DMS79 treated with DMSO at 0.1 percent for 48 hours (cell line): ENCODE measurements at regions not wholly inside any gene's neighbourhood (a gene's known extent, or its start where the extent isn't known, plus 50 kb on each side); places are given as distances from the start of the nearest gene placed in this dataset.
A peak's percentile ranks its signal among the peaks of the same experiment; 100 is the strongest.

Experiments used
- DNase-seq: peaks from one replicate; lab custom pipeline; 2025; lab: John Stamatoyannopoulos, UW

DNA sequence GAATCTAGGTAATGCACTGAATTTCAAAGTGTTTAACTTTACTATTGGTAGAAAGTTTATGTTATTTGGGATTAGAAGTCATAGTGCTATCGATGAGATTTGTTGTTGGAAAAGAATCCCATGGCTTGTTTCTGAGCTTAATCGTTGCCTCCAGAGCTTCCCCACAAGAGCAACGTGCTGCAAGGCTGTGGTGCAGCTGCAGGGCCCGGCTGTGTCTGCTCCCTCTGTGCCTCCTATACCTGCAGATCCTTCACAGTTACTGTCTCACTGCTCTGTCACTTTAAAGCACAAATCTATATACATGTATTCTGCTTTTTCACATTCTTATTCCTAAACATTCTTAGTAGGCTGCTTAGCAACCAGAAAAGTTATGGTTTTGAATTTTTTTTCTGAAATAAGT is 826.6 kb upstream of the COBL start:
- DNase-seq: no peak

DNA sequence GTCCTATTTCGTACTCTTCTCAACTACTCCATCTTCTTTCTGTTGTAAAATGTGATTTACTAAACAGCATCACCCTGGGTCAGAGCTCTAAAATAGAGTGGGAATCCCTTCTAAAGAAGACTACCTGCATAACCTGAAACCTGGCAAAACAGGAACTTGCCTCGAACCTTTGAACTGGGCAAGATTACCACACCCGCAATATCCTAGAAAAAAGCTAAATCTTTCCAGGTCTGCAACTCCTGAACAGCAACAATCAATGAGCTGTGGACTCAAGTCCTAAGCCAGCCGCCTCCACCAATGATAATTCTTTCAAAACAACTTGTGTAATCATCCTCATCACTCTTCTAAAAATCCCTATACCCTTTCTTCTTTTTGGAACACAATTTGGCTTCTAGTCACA is 824.2 kb upstream of the COBL start:
- no peak for DNase-seq

DNA sequence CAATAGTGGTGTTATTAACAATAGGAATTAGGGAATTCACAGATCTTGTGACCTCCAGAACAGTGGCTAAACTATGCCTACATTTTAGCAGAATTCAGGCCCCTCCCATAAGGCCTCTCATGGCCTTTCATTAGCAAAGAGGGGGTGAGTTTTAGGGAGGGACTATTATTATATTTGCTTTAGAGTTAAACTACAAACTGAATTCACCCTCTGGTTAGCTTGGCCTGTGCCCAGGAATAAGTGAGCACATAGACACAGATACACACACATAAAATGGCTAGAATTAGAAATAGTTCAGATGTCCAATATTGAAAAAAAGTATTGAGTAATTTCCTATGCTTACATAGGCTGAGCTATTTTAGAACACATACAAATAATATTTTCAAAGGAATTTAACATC is 818.8 kb upstream of the COBL start:
- no peak for DNase-seq

DNA sequence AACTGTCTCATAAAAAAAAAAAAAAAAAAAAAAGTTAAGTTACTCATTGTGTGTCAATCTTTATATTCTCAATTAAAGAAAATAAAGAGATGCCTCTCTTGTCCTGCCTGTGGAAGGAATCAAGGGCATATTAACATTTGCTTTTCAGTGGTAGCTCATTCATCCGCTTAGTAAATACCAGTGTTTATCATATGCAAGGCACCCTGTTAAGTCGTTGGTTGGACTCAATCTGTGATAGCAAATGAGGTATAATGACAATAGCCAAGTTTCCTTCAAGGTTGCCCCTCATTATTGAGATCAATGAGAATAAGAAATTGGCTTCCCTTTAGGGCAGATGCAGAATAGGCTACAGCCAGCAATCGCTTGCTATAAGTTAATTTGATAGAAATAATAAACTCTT is 812.7 kb upstream of the COBL start:
- no peak for DNase-seq

DNA sequence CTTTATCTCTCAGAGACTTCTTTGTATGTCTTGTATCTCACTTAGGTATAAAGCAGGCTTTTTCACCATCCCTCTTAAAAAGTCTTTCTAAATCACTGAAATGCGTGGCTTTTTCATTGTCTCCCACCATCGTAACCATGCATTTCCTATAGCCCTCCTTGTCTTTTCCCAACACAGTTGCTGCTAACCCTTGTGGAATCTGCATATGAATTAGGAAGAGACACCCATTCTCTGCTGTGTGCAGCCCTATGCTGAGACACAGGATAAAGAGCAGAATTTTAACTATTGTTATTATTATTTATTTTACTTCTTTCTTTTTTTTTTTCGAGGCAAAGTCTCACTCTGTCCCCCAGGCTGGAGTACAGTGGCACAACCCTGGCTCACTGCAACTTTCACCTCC is 804.3 kb upstream of the COBL start:
- no peak for DNase-seq

DNA sequence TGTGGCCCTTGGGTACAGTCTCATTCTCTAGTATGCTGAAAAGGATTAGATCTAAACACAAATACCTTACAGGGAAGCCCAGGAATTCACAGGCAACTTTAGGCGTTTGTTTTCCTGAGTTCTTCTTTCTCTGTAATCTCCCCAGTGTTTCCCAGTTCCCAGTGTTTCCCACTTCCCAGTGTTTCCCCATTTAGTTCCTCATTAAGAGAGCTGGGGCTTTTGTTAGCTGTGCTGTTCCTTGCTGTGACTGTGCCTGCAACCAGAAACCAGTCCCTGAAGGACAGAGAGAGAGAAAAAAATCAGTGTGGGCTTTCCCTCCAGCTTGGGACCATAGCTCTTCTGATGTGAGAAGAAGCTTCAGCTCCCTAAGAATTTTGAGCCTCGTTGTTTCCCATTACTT is 802.9 kb upstream of the COBL start:
- DNase-seq: no peak

DNA sequence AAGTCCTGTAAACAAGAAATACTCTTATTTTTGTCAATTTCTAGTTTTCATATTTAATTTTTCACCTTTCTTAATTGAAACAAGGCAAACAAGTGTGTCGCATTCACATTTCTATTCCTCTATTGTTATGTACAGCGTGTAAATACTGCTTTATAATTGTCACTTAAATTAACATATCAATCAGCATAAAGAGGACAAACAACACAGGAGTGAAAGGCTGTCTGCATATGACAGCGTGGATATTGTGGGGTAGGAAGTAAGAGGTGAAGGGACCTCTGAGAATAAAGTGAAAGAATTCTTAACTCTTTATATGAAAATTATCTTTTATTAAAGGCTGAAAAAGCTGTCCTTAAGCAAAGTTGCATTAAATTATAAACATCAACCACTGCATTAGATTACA is 797.9 kb upstream of the COBL start:
- DNase-seq: no peak

DNA sequence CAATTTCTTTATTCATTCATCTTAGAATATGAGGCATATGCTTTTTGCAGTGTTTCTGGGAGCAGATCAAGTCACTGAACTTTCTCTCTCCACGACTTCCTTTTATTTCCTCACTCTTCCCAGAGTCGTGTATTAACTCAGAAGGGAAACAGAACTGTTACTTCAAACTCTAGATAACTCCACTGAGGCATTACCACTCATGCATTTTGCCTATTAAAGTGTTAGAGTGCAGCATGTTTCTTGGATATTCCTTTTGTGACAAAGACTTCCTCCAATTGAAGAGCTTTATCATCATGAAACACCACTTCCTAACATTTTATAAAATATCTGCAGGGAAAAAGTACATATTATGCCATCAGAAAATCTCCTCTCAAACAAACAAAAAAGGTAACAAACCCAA is 797.4 kb upstream of the COBL start:
- DNase-seq: no peak

DNA sequence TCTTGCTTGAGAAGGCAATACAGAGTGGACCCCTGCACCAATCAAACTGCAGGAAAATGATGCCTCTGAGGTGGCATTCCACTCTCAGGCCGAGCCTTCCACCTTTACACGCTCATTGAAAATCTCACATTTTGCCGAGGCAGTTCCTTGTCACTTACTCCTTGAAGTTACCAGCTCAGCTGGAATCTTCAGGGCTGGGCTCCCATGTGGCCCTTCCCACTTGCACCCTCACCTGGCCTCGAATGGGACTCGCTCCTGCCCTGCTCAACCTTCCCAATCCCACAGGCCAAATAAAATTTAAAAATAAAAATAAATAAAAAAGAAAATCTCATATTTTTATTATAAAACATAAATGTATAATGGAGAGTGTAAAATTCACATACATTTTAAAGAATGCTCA is 790.7 kb upstream of the COBL start:
- no peak for DNase-seq

DNA sequence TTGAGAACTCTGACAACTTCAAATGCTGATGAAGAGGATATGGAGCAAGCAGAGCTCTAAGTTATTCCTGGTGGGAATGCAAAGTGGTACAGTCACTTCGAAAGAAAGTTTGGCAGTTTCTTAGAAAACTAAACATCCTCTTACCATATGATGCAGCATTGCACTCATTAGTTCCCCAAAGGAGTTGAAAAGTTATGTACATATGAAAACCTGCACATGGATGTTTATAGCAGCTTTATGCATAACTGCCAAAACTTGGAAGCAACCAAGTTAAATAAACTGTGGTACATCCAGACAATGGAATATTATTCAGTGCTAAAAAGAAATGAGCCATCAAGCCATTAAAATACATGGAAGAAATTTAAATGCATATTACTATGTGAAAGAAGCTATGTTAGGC is 779.3 kb upstream of the COBL start:
- DNase-seq: no peak

DNA sequence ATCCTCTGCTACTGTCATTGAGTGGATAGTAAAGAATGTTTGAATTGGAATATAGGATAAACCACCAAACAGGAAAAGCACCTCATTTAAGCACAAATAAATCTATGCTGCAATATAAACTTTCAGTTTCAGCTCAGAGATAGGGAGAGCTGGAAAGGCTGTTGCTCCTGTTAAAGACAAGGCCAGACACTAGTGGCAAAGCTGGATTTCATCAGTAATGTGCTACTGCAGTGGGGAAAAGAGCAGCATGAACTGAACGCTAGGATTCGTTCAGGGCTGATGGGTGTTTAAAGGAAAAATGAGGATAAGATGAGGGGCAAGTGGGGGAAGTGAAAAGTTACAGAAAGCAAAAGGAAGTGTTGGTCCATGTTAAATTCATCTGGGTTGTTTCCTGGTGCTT is 775.4 kb upstream of the COBL start:
- no peak for DNase-seq

DNA sequence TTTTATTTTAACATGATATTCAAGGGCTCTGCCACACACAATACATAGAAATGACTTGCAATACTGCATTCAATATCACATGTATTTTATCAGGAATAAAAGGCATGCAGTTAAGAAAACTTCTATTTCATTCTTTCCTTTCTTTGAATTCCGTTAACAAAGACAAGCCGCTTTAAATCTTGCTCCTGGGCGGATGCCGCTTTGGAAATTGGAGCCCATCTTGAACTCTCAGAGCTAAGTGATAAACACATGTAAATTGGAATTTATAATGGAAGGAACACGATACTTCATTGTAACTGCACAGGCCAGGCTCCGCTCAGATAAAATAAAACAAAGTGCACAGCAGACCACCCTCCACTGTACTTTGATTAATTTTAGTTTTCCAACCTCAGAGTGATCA is 774.5 kb upstream of the COBL start:
- DNase-seq: no peak

DNA sequence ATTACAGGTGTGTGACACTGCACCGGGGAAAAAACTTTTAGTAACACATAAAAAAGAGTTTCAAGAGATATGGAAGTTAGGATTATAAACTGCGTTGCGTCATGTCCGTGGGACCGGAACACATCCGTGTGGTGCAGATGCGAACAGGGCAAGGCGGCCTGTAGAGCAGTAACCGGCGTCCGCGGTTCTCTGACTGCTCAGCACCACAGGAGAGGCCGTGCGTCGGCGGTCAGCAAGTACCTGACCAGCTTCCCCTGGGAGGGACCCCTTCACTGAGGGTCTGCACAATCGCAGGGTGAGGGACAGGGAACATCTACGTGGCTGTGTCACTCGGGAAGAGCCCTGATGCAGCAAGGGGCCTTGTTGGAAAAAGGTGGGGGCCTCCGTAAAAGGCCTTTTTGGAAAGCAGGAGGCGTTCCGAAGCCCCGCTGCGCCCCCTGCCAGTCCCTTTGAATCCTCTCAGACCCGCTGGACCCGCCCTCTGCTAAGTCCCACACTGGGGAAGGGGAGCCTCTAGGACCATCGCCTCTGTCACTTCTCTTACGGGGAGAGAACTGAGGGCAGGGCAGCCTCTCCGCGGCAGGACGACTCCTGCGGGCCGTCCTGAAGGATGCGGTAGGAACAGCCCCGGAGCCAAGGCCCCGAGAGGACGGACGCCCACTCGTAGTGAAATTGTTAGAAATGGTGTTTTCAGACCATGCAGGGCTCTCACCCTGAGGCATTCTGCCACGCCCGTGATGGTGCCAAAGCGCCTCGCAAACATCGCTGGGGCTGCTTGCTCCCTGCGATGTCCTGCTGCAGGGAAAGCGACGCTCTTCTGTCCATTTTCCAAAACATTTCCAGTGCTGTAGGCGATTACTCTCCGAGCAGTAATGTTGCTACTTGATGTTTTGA is 771.6 kb upstream of the COBL start:
- DNase-seq: no peak

DNA sequence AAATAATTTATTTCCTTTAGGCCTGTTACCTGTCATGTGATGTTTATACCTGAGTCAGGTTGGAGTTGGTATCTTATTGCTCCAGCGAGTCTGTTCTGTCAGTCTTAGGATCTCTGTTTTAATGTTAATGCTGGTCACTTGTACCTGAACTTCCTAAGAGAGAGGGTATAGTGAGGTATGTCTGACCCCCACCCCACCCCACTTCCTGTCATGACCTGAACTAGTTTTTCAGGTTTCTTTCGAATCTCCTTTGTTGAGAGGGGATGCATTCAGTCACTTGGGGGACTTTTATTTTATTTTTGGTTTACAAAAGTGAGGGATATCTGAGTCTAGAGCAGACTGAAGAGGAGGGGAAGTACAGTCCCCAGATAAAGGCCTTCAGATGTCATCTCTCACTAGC is 769.0 kb upstream of the COBL start:
- DNase-seq: no peak

DNA sequence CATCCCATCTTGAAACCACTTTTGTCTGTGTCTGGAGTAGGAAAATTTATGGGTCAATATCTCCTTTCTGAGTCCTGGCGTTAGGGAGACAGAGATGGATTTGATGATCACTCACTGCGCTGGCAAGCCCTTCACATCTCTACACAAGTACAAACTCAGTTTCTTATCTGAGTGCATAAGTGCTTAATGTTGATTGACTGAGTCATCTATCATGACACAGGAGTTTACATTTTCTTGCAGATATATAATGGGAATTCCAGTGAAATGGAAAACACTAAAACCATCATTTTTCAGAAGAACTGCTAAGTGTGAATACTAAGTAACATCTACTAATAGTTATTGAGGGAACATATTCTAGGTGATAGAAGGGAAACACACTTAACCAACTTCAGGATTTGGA is 763.9 kb upstream of the COBL start:
- DNase-seq: no peak

DNA sequence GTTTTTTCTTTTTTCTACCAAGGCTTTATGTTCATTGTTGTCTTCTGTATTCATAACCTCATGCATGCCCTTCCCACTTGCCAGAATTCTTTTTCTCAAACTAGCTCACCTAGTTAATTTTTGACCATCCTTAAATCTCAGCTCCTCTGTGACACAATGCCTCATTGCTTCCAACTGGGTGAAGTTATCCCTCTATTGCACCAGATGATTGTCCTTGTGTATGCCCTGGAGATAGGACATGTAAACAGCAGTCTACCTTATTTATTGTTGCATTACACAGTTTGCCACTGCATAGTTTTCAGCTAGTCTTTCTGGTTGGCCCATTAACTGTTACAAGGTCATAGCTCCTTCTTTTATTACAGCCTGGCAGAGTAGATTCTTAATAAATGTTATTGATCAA is 763.1 kb upstream of the COBL start:
- DNase-seq: no peak

DNA sequence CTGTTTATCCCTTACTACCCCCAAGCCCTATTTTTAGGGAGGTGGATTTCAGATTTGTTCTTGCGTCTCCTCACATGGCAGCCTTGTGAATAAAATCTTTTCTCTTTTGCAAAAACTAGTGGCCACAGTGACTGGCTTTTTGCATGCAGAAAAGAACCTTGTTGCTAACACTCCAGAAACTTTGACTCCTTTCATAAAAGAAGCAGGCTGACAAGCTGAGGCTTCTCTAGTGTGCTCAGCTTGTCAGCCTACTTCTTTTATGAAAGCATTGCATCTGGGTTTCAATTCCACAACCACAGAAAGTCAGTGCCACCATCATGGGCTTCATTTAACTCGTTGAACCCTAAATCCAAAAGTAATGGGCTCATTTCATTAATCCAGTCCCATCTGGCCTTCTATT is 761.0 kb upstream of the COBL start:
- no peak for DNase-seq

DNA sequence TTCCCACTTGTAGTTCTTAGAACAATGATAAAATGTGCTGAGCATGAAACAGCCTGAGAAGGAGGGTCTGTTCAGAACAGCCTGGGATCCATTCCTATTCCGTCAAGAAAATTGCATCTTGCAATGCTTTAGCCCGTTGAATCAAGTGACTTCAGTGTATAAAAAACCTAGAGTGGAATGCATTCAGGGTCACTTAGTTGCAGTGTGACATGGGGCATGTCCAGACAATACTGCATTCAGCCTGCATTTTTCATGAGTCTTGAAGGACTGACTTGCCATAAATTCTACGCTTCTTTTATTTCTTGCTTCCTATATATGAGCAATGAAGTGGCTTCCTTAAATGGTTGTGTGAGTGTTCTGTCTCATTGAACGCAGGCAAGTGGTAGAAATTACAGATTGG is 758.3 kb upstream of the COBL start:
- DNase-seq: peak; percentile 4

DNA sequence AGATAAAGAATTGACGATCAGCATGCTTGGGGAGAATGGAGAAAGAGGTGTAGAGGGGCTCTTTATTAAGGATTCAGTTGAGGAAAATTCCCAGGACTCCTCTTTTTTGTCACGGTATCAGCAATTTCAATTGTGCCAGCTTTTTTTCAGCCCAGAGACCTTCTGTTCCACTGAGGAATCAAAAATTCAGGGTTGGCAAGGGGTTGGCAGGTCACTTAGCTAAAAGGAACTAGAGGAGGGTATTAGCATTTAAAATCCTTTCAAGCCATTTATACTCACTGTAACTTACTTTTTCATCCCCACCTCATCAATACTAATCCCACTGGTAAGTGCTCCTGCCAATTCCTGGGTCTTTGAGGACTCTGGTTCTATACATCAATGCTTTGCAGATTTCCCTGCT is 757.5 kb upstream of the COBL start:
- no peak for DNase-seq

DNA sequence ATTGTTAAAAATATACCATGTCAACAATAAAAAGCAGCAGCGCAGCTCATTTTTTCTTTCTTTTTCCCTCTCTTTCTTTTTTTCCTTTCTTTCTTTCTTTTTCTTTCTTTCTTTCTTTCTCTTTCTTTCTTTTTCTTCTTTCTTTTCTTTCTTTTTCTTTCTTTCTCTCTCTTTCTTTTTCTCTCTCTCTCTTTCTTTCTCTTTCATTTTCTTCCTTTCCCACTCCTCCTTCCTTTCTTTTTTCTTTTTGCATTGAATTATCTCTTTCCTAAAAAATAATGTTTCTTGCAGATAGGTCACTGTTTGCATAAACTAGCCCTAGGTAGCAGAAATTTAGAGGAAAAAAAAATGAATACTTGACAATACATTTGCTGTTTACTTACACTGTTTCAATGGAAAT is 755.1 kb upstream of the COBL start:
- no peak for DNase-seq

DNA sequence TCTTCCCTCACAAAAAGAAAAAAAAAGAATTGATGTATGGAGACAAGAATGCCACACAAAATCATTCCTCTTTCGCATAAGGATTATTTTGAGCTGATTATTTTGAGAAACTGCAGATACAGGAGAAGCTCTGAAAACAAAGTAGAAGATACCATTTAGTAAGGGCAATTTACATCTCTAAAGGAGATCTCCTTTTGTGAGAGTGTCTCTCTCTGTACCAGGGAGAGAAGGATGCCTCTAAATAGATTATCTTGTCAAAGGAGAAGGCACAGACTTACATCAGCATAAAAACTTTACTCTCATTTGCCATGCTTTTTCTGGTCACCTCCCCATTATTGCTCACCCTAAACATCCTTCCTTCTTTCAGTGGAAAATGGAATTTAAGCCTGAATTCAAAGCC is 747.9 kb upstream of the COBL start:
- no peak for DNase-seq

DNA sequence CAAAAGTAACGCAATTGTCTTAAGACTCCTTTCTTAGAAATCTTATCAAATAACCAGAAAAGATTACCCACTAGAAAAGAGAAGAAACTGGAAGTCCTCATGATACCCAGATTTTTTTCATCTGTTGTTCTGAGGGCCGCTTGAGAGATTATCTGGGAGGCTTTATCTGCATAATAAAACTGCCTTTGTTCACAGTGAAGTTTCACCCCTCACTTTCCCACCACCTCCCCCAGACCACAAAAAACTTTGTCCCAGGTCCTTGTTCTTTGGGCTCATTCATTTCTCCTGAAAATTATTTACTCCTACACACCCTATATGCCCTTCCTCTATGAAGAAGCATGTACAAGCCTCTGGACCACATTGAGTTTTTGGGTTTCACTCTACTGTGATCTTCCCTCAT is 745.1 kb upstream of the COBL start:
- DNase-seq: no peak

DNA sequence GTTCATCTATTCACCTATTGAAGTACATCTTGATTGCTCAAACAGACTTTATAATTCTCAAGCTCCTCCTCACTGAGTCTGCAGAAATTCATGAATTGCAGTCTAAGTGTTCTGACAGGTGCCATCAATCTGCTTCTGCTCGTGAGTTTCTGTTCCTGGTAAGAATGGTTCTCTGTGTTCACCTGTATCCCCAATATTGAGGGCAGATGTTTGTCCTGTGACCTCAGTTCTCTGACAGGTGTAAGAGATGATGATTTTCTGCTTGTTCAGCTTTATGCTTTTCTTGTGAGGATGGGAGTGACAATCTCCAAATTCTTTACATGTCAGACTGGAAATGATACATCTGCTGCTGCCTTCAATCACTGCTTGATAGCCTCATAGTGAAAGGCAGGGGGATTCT is 736.9 kb upstream of the COBL start:
- DNase-seq: no peak

DNA sequence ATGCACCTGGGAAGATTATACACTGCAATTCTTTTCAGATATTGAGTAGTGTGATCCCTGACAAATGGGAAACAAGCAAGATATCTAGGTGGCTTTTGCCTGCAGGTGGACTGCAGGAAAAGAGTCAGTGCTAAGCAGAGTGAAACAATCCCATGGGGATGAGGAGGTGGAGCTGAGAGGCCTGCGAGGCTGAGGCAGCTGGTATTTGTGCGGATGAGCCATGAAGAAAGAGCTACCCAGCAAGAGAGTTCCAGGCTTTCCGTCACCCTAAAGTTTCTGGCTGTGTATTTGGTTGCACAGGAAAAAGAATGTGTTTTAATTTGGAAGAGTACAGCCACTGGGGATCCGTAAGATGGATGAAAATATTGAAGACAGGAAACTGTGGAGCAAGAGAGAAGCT is 714.1 kb upstream of the COBL start:
- DNase-seq: no peak

DNA sequence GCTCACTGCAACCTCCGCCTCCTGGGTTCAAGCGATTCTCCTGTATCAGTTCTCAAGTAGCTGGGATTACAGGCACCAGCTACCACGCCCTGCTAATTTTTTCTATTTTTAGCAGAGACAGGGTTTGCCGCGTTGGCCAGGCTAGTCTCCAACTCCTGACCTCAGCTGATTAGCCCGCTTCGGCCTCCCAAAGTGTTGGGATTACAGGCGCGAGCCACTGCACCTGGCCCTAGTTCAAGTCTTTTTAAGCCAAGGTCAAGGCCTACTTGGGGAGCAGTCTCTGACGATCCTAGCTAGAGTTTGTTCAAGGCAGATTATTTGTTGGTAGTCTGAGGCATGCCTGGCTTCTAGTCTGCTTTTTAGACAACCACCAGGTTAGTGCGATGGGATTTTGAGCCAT is 709.5 kb upstream of the COBL start:
- no peak for DNase-seq
